B cell (primary cell): ENCODE measurements at regions not wholly inside any gene's neighbourhood (a gene's known extent, or its start where the extent isn't known, plus 50 kb on each side); places are given as distances from the start of the nearest gene placed in this dataset.

Source experiments
- ATAC-seq: fragments of 200-7000 bp; cut with Tn5 transposase; one replicate; pipeline ENCODE4 v1.10.0; 2021; ENCODE audit warnings: low read depth, mild to moderate bottlenecking, moderate number of reproducible peaks, moderate library complexity
- CTCF ChIA-PET: fragments of 350-600 bp; sonication (Branson Sonifier 250); formaldehyde crosslinking; loops from one replicate; lab custom pipeline; 2021; ENCODE audit warnings: antibody characterized with exemption, inconsistent platforms; lab: Charles Lee
- POLR2A ChIA-PET: fragments of 350-600 bp; sonication (Branson Sonifier 250); formaldehyde crosslinking; loops from one replicate; lab custom pipeline; 2021; ENCODE audit warnings: antibody characterized with exemption; lab: Charles Lee
- DNase-seq: peaks from one replicate; pipeline ENCODE4 v3.0.0; 2013
- H2AFZ ChIP-seq: 2 replicates; pipeline ENCODE4 v1.6.1; 2012; ENCODE audit warnings: mild to moderate bottlenecking, low read depth, low read length; ENCODE audit not compliant: insufficient read depth, poor library complexity, severe bottlenecking
- H3K27ac ChIP-seq, 2 donors: 1 replicate in 1 of 2; 2 replicates in 1 of 2; pipeline ENCODE4 v1.5.1; 2012 to 2013; ENCODE audit warnings: low read length in 2 of 2, mild to moderate bottlenecking in 2 of 2, moderate library complexity in 1 of 2
- H3K27me3 ChIP-seq, 4 experiments: fragments of 200-600 bp in 1 of 4; sonication (generic) in 1 of 4; replicated peaks in 1 of 4; 1 replicate in 2 of 4; 2 replicates in 2 of 4; pipeline versions ENCODE4 v1.6.1 to v1.7.0; 2013 to 2016; ENCODE audit warnings: low read length in 3 of 4, mild to moderate bottlenecking in 2 of 4, mixed read lengths in 1 of 4, moderate library complexity in 1 of 4; ENCODE audit not compliant: insufficient read depth in 4 of 4, control insufficient read depth in 3 of 4; ENCODE audit errors: control extremely low read depth in 1 of 4
- H3K36me3 ChIP-seq, 2 experiments: replicated peaks in 1 of 2; 1 replicate in 1 of 2; 2 replicates in 1 of 2; pipeline versions ENCODE4 v1.6.1 to v1.7.1; 2013; ENCODE audit warnings: low read length in 1 of 2; ENCODE audit not compliant: insufficient read depth in 2 of 2, control insufficient read depth in 1 of 2; ENCODE audit errors: control extremely low read depth in 1 of 2, extremely low read depth in 1 of 2
- H3K4me1 ChIP-seq, 2 donors: fragments of 200-600 bp in 1 of 2; sonication (generic) in 1 of 2; 1 replicate in 1 of 2; 2 replicates in 1 of 2; pipeline versions ENCODE4 v1.5.1 to v1.6.1; 2013 to 2017; ENCODE audit warnings: low read length in 2 of 2; ENCODE audit not compliant: control insufficient read depth in 2 of 2, insufficient read depth in 2 of 2
- H3K4me2 ChIP-seq: replicated peaks from 2 replicates; pipeline ENCODE3; 2012; ENCODE audit warnings: mild to moderate bottlenecking, low read depth, low read length; ENCODE audit not compliant: poor library complexity, severe bottlenecking
- H3K4me3 ChIP-seq, 5 experiments: fragments of 200-600 bp in 1 of 5; sonication (generic) in 1 of 5; 1 replicate in 3 of 5; 2 replicates in 2 of 5; pipeline versions ENCODE4 v1.5.1 to v1.7.0; 2011 to 2016; ENCODE audit warnings: low read length in 4 of 5, mild to moderate bottlenecking in 4 of 5, low read depth in 2 of 5, control low read depth in 1 of 5, moderate library complexity in 1 of 5; ENCODE audit not compliant: insufficient read depth in 1 of 5; ENCODE audit errors: control extremely low read depth in 1 of 5, extremely low read depth in 1 of 5
- H3K79me2 ChIP-seq: fragments of 200-600 bp; sonication (generic); one replicate; pipeline ENCODE4 v1.6.0; 2016; ENCODE audit warnings: low read length; ENCODE audit not compliant: control insufficient read depth, insufficient read depth
- H3K9ac ChIP-seq: fragments of 200-600 bp; sonication (generic); 2 replicates; pipeline ENCODE4 v1.6.1; 2017; ENCODE audit warnings: mild to moderate bottlenecking, low read length, moderate library complexity
- H3K9me3 ChIP-seq, 3 donors: one replicate each; pipeline versions ENCODE4 v1.6.1 to v1.7.1; 2013; ENCODE audit warnings: low read length in 2 of 3; ENCODE audit not compliant: control insufficient read depth in 2 of 3, insufficient read depth in 1 of 3; ENCODE audit errors: control extremely low read depth in 1 of 3
- H4K20me1 ChIP-seq: 2 replicates; pipeline ENCODE4 v1.6.0; 2012; ENCODE audit warnings: mild to moderate bottlenecking, low read length; ENCODE audit not compliant: insufficient read depth, control insufficient read depth, poor library complexity, severe bottlenecking
- H3K27ac Mint-ChIP-seq: one replicate; pipeline ENCODE4 v1.8.0; 2021; ENCODE audit warnings: mixed read lengths
- H3K27me3 Mint-ChIP-seq: one replicate; pipeline ENCODE4 v1.8.0; 2021; ENCODE audit warnings: mixed read lengths
- H3K4me1 Mint-ChIP-seq: one replicate; pipeline ENCODE4 v1.8.0; 2021; ENCODE audit warnings: mixed read lengths
- H3K4me3 Mint-ChIP-seq: one replicate; pipeline ENCODE4 v1.8.0; 2021; ENCODE audit warnings: mixed read lengths
- H3K9me3 Mint-ChIP-seq: one replicate; pipeline ENCODE4 v1.8.0; 2022; ENCODE audit warnings: mixed read lengths; ENCODE audit not compliant: insufficient read depth
- EZH2 ChIP-seq: IDR thresholded peaks from 2 replicates; pipeline ENCODE4 v1.6.1; 2012; ENCODE audit warnings: borderline replicate concordance, low read depth, mild to moderate bottlenecking, moderate library complexity, low read length; ENCODE audit not compliant: insufficient read depth, poor library complexity, severe bottlenecking
- WGBS: methylation state at CpG from one replicate; pipeline ENCODE4 v1.1.5; 2013; ENCODE audit warnings: missing lambda C conversion rate; ENCODE audit not compliant: insufficient coverage; 5-methylcytosine and 5-hydroxymethylcytosine counted together
- intact Hi-C: fragments of 100-400 bp; cut with micrococcal nuclease; formaldehyde crosslinking; loops from one replicate; pipeline ENCODE4 v1.10.0; 2022
- TF ChIP-seq, protein P1 (sequence below): fragments of 200-600 bp; IDR thresholded peaks from one replicate; pipeline ENCODE4 v1.8.0; 2022; ENCODE audit warnings: antibody characterized with exemption, mild to moderate bottlenecking

DNA sequence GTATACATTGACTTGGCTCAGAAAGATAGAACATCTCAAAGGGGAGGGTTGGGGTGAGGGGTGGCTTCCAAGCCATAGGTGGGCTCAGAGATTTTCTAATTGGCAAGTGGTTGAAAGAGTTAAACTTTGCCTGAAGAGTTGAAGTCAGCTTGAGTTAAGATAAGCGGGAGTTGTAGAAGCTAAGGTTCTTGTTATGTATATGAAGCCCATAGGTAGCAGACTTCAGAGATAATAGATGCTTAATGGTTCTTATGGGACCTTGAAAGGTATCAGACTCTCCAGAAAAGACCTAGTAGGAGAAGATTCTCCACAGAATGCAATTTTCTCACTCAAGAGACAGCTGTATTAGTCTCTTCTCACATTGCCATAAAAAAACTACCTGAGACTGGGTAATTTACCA lies 599.1 kb upstream of the CPEB2 start:
- Mint-ChIP-seq H3K4me1 (no peaks in the 10 kb centered on the region), H3K27ac (no peak overlapping the region), H3K9me3 (peaks cover 13% of the 10 kb centered on the region), H3K4me3 (no peak overlapping the region), H3K27me3 (no peaks in the 10 kb centered on the region)
- H2AFZ ChIP-seq = no peak overlapping the region
- POLR2A ChIA-PET = no interaction called here
- DNase-seq (no peak), ATAC-seq (no peak)
- no peaks in the 10 kb centered on the region for H3K79me2 ChIP-seq
- H3K9ac ChIP-seq = no peak overlapping the region
- WGBS = no CpG with 5 or more reads among the region's 1 CpG
- no peak overlapping the region for H3K27ac ChIP-seq
- no peak overlapping the region for H3K4me3 ChIP-seq
- peaks cover 4 to 19% (median 8%) of the 10 kb centered on the region in 3 donors for H3K9me3 ChIP-seq
- H3K36me3 ChIP-seq = no peaks in the 10 kb centered on the region
- TF ChIP-seq, protein P1, sequence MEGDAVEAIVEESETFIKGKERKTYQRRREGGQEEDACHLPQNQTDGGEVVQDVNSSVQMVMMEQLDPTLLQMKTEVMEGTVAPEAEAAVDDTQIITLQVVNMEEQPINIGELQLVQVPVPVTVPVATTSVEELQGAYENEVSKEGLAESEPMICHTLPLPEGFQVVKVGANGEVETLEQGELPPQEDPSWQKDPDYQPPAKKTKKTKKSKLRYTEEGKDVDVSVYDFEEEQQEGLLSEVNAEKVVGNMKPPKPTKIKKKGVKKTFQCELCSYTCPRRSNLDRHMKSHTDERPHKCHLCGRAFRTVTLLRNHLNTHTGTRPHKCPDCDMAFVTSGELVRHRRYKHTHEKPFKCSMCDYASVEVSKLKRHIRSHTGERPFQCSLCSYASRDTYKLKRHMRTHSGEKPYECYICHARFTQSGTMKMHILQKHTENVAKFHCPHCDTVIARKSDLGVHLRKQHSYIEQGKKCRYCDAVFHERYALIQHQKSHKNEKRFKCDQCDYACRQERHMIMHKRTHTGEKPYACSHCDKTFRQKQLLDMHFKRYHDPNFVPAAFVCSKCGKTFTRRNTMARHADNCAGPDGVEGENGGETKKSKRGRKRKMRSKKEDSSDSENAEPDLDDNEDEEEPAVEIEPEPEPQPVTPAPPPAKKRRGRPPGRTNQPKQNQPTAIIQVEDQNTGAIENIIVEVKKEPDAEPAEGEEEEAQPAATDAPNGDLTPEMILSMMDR = no peak
- TF ChIP-seq EZH2 = no peak
- H3K4me2 ChIP-seq = no peak overlapping the region
- CTCF ChIA-PET = no interaction called here
- no peaks in the 10 kb centered on the region for H3K27me3 ChIP-seq
- intact Hi-C loops = no loop called here
- no peaks in the 10 kb centered on the region for H4K20me1 ChIP-seq
- no peaks in the 10 kb centered on the region for H3K4me1 ChIP-seq

DNA sequence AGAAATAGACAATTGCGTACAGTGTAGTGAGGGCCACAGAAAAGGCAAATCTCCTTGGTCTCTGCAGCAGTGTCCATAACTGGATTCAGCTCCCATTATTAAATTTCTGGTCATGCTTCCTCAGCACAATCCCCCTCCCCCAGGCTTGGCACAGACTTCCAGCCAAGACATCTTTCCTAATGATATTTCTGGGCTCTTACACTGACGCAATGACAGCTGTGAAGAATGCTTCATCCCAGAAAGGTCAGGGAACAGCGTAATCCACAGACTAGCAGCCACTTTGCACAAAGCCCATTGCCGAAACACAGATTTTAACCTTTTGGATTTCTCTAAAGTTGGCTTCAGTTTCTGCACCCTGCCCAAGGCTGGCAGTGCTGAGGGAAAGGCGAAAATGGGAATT lies 597.6 kb upstream of the CPEB2 start:
- intact Hi-C loops = no loop called here
- WGBS = 100% methylated on average over 2 of the region's 5 CpGs
- no peaks in the 10 kb centered on the region for H3K4me1 Mint-ChIP-seq
- no peak for DNase-seq
- H3K36me3 ChIP-seq = no peaks in the 10 kb centered on the region
- TF ChIP-seq, protein P1 = no peak
- no peak for TF ChIP-seq EZH2
- no peak overlapping the region for H3K9ac ChIP-seq
- no peak overlapping the region for H3K4me3 ChIP-seq
- no peaks in the 10 kb centered on the region for H3K27me3 ChIP-seq
- H3K4me2 ChIP-seq = no peak overlapping the region
- no peaks in the 10 kb centered on the region for H3K4me1 ChIP-seq
- no peak for ATAC-seq
- no peak overlapping the region for H3K27ac Mint-ChIP-seq
- no peak overlapping the region for H2AFZ ChIP-seq
- H3K9me3 ChIP-seq = peaks cover 2 to 17% (median 8%) of the 10 kb centered on the region in 3 donors
- H3K4me3 Mint-ChIP-seq = no peak overlapping the region
- no peaks in the 10 kb centered on the region for H4K20me1 ChIP-seq
- no peaks in the 10 kb centered on the region for H3K79me2 ChIP-seq
- H3K9me3 Mint-ChIP-seq = peaks cover 13% of the 10 kb centered on the region
- POLR2A ChIA-PET = no interaction called here
- H3K27me3 Mint-ChIP-seq = no peaks in the 10 kb centered on the region
- CTCF ChIA-PET = no interaction called here
- no peak overlapping the region for H3K27ac ChIP-seq
